Neuron (in vitro differentiated cells): ENCODE measurements at regions not wholly inside any gene's neighbourhood (a gene's known extent, or its start where the extent isn't known, plus 50 kb on each side); places are given as distances from the start of the nearest gene placed in this dataset.

Experiments used
- H2AFZ ChIP-seq: one replicate; pipeline ENCODE4 v1.6.1; 2013; ENCODE audit warnings: low read depth, mild to moderate bottlenecking, inconsistent platforms, low read length, moderate library complexity
- H3K27me3 ChIP-seq: one replicate; pipeline ENCODE4 v1.6.1; 2013; ENCODE audit warnings: low read length; ENCODE audit not compliant: insufficient read depth
- H3K36me3 ChIP-seq: one replicate; pipeline ENCODE4 v1.6.1; 2013; ENCODE audit warnings: low read length; ENCODE audit not compliant: insufficient read depth
- H3K4me1 ChIP-seq: one replicate; pipeline ENCODE4 v1.6.1; 2013; ENCODE audit warnings: low read length; ENCODE audit not compliant: insufficient read depth
- H3K4me3 ChIP-seq: 2 replicates; pipeline ENCODE4 v1.5.1; 2013; ENCODE audit warnings: mild to moderate bottlenecking, low read length, moderate library complexity
- H3K9me3 ChIP-seq: one replicate; pipeline ENCODE4 v1.6.1; 2013; ENCODE audit warnings: low read length

DNA sequence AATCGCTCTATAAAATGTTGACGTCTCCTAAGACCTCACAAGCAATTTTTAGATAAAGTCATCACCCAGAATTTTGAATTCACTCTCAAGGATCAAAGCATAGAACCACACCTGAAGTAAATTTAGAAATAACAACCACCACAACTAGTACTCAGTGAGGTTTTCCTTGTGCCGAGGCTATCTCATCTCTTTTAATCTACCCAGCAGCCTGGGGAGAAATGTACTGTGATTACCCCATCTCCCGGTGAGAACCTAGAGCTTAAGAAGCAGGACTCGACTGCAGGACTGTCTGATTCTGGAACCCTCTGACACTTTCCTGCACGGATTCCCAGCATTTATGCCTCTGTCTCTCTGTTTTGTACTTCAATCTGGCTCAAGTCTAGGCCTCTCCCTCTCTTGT is 180.9 kb upstream of the PLXNC1 start:
- H3K4me3 ChIP-seq = no peak overlapping the region
- H2AFZ ChIP-seq = no peak overlapping the region
- no peaks in the 10 kb centered on the region for H3K9me3 ChIP-seq
- peaks cover 3% of the 10 kb centered on the region for H3K27me3 ChIP-seq
- H3K4me1 ChIP-seq = no peaks in the 10 kb centered on the region
- no peaks in the 10 kb centered on the region for H3K36me3 ChIP-seq

- Histone ChIP-seq H3K27me3 (peaks cover 3% of the 10 kb centered on the region), H3K36me3 (no peaks in the 10 kb centered on the region)
Measured at GRCh38 chr12:93968536-93969285, 179.7 kb upstream of the PLXNC1 start.

GRCh38 chr12:93970900-93971688 is 177.3 kb upstream of the PLXNC1 start:
- Histone ChIP-seq H3K27me3 (no peaks in the 10 kb centered on the region), H3K9me3 (no peaks in the 10 kb centered on the region)

More at GRCh38 chr12:93968536-93969285, 179.7 kb upstream of the PLXNC1 start:
- Histone ChIP-seq H3K9me3 (no peaks in the 10 kb centered on the region), H3K4me3 (no peak overlapping the region), H3K4me1 (no peaks in the 10 kb centered on the region), H2AFZ (no peak overlapping the region)

DNA sequence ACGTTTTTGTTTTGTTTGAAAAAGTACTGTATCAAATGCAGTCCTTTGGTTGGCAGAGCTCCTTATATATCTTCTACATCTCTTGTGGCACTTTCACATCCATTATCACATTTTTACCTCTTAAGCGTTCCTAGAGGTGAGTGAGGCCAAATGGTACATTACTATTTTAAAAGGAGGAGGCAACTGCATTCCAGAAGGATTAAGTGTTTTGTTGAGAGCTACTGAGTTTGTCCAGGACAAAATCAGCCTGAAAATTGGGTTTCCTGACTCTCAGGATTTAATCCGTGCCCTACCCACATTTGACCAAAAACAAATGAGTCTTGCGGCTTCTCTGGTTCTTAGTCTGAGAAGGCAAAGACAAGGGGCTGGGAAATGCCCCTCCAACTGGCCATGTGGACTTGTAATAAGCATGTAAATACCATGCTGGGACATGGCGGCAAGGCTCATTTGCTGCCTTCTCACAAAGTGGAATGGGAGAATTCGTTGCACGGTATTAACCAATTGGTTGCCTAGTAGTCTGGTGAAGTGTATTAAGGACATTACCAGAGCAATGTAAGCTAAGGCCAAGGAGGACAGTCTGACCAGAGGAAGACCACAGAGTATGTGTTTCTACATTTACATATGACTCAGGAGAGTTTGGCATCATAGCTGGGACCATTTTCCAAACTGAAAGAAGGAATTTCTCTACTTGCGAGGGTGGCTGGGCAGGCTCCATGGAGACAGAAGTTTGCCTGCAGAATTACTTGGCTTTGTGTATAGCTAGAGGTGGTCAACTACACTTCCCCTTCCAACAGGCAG is 175.8 kb upstream of the PLXNC1 start:
- Histone ChIP-seq H3K4me3 (no peak overlapping the region), H3K4me1 (no peaks in the 10 kb centered on the region), H3K36me3 (no peaks in the 10 kb centered on the region)

More at GRCh38 chr12:93970900-93971688, 177.3 kb upstream of the PLXNC1 start:
- H3K4me3 ChIP-seq = no peak overlapping the region
- H3K4me1 ChIP-seq = no peaks in the 10 kb centered on the region
- no peaks in the 10 kb centered on the region for H3K36me3 ChIP-seq
- no peak overlapping the region for H2AFZ ChIP-seq

GRCh38 chr12:93974252-93974651 is 174.1 kb upstream of the PLXNC1 start:
- Histone ChIP-seq H3K9me3 (no peaks in the 10 kb centered on the region), H3K4me3 (no peak overlapping the region), H3K4me1 (no peaks in the 10 kb centered on the region), H2AFZ (no peak overlapping the region), H3K36me3 (no peaks in the 10 kb centered on the region), H3K27me3 (no peaks in the 10 kb centered on the region)

More for the DNA sequence above, 175.8 kb upstream of the PLXNC1 start:
- H3K27me3 ChIP-seq = no peaks in the 10 kb centered on the region
- H3K9me3 ChIP-seq = no peaks in the 10 kb centered on the region
- no peak overlapping the region for H2AFZ ChIP-seq

- H2AFZ ChIP-seq = no peak overlapping the region
- H3K4me3 ChIP-seq = no peak overlapping the region
- no peaks in the 10 kb centered on the region for H3K27me3 ChIP-seq
- no peaks in the 10 kb centered on the region for H3K36me3 ChIP-seq
- H3K4me1 ChIP-seq = no peaks in the 10 kb centered on the region
- H3K9me3 ChIP-seq = no peaks in the 10 kb centered on the region
Measured at GRCh38 chr12:93976024-93976423, 172.4 kb upstream of the PLXNC1 start.

- Histone ChIP-seq H3K27me3 (peaks cover under 1% of the 10 kb centered on the region), H2AFZ (no peak overlapping the region), H3K4me3 (no peak overlapping the region), H3K36me3 (no peaks in the 10 kb centered on the region), H3K9me3 (no peaks in the 10 kb centered on the region), H3K4me1 (no peaks in the 10 kb centered on the region)
Measured at GRCh38 chr12:93977081-93977480, 171.3 kb upstream of the PLXNC1 start.

GRCh38 chr12:93978553-93978952 is 169.8 kb upstream of the PLXNC1 start:
- no peak overlapping the region for H3K4me3 ChIP-seq
- no peak overlapping the region for H2AFZ ChIP-seq
- no peaks in the 10 kb centered on the region for H3K9me3 ChIP-seq
- H3K36me3 ChIP-seq = no peaks in the 10 kb centered on the region
- peaks cover 9% of the 10 kb centered on the region for H3K4me1 ChIP-seq
- H3K27me3 ChIP-seq = peaks cover 3% of the 10 kb centered on the region

GRCh38 chr12:93979189-93979588 is 169.2 kb upstream of the PLXNC1 start:
- peaks cover 3% of the 10 kb centered on the region for H3K27me3 ChIP-seq
- H2AFZ ChIP-seq = no peak overlapping the region
- H3K36me3 ChIP-seq = no peaks in the 10 kb centered on the region
- H3K4me1 ChIP-seq = peaks cover 11% of the 10 kb centered on the region
- no peak overlapping the region for H3K4me3 ChIP-seq
- H3K9me3 ChIP-seq = no peaks in the 10 kb centered on the region

GRCh38 chr12:93980711-93981110 is 167.7 kb upstream of the PLXNC1 start:
- Histone ChIP-seq H3K4me3 (no peak overlapping the region), H3K4me1 (peaks cover 11% of the 10 kb centered on the region)

DNA sequence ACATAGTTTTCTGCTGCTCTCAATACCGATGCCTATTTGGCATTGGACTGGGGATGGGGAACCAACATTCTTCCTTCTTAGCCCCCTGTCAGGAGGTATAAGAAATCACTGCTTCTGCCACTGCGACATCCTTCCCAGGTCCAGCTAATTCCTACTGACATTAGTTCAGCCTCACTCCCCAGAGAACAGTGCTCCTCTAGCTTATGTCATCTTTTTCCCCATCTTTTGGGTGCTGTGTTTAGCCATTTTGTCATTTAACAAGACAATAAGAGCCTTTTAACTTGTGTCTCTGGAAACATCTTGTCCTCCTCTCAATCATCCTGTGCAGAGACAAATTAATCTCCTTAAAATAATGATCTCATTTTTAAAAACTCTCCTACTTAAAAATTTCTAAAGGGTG is 167.0 kb upstream of the PLXNC1 start:
- H3K4me1 ChIP-seq = peaks cover 11% of the 10 kb centered on the region
- H3K9me3 ChIP-seq = no peaks in the 10 kb centered on the region

More at GRCh38 chr12:93980711-93981110, 167.7 kb upstream of the PLXNC1 start:
- Histone ChIP-seq H3K27me3 (peaks cover 3% of the 10 kb centered on the region), H2AFZ (no peak overlapping the region), H3K36me3 (no peaks in the 10 kb centered on the region), H3K9me3 (no peaks in the 10 kb centered on the region)

DNA sequence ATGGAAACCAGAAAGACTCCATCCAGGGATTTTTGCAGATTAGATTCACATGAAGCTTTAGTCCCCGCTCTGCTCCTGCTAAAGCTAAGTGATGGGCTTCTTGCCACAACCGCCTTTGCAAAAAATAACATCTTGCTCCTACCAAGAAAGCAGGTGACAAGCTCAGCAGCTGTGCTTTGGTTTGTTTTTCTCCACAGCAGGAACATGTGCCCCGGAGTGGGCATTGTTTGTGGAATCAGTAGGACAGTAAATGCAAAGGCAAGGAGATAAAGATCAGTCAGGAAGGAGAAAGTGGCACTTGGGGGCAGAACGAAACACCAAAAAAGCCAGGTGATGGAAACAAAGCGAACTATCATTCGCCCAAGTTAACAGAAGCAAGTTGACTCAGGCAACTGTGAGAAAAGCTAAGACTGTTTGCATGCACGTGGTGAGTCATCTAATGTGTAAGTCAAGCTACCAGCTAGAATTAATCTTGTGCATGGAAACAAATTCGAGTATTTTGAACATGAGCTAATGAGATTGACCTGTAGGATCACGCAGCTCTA is 165.5 kb upstream of the PLXNC1 start:
- Histone ChIP-seq H3K4me3 (no peak overlapping the region), H3K4me1 (peaks cover 11% of the 10 kb centered on the region), H3K9me3 (no peaks in the 10 kb centered on the region), H3K27me3 (peaks cover 3% of the 10 kb centered on the region), H3K36me3 (no peaks in the 10 kb centered on the region), H2AFZ (no peak overlapping the region)

More for the DNA sequence above, 167.0 kb upstream of the PLXNC1 start:
- H3K36me3 ChIP-seq = no peaks in the 10 kb centered on the region
- H3K4me3 ChIP-seq = no peak overlapping the region
- H3K27me3 ChIP-seq = peaks cover 3% of the 10 kb centered on the region
- no peak overlapping the region for H2AFZ ChIP-seq
